Liver (tissue), 8 donors: ENCODE measurements at regions not wholly inside any gene's neighbourhood (a gene's known extent, or its start where the extent isn't known, plus 50 kb on each side); places are given as distances from the start of the nearest gene placed in this dataset.

Source experiments
- DNase-seq: peaks from one replicate; pipeline ENCODE4 v3.0.0-alpha.2; 2017; ENCODE audit warnings: low spot score
- H3K27ac ChIP-seq, 2 donors: one replicate each; pipeline ENCODE4 v1.7.0; 2013; ENCODE audit warnings: inconsistent platforms in 2 of 2, low read length in 2 of 2, control low read depth in 1 of 2, low read depth in 1 of 2, mild to moderate bottlenecking in 1 of 2
- H3K27me3 ChIP-seq, 4 donors: one replicate each; pipeline versions ENCODE4 v1.6.1 to v1.7.0; 2013; ENCODE audit warnings: low read length in 3 of 4, inconsistent platforms in 1 of 4, mild to moderate bottlenecking in 1 of 4, moderate library complexity in 1 of 4; ENCODE audit not compliant: control insufficient read depth in 4 of 4, insufficient read depth in 4 of 4
- H3K36me3 ChIP-seq, 4 donors: one replicate each; pipeline versions ENCODE4 v1.6.1 to v1.7.0; 2013; ENCODE audit warnings: low read length in 3 of 4, mild to moderate bottlenecking in 3 of 4, low read depth in 1 of 4, moderate library complexity in 1 of 4; ENCODE audit not compliant: control insufficient read depth in 4 of 4, insufficient read depth in 3 of 4
- H3K4me1 ChIP-seq, 4 donors: one replicate each; pipeline versions ENCODE4 v1.6.1 to v1.7.0; 2013; ENCODE audit warnings: low read length in 3 of 4, mild to moderate bottlenecking in 3 of 4, moderate library complexity in 1 of 4; ENCODE audit not compliant: control insufficient read depth in 4 of 4, insufficient read depth in 4 of 4
- H3K4me3 ChIP-seq, 3 donors: one replicate each; pipeline versions ENCODE4 v1.6.1 to v1.7.0; 2013; ENCODE audit warnings: low read length in 3 of 3, control low read depth in 1 of 3, low read depth in 1 of 3, mild to moderate bottlenecking in 1 of 3
- H3K9ac ChIP-seq, 2 donors: one replicate each; pipeline ENCODE4 v1.7.0; 2013; ENCODE audit warnings: low read length in 2 of 2, mild to moderate bottlenecking in 2 of 2, moderate library complexity in 2 of 2, control low read depth in 1 of 2, low read depth in 1 of 2
- H3K9me3 ChIP-seq, 4 donors: one replicate each; pipeline versions ENCODE4 v1.6.1 to v1.7.0; 2013; ENCODE audit warnings: low read length in 3 of 4; ENCODE audit not compliant: control insufficient read depth in 4 of 4
- ATF3 ChIP-seq: IDR thresholded peaks from 2 replicates; pipeline ENCODE4 v1.6.1; 2016; ENCODE audit warnings: antibody characterized with exemption
- CTCF ChIP-seq: fragments of 150-350 bp; IDR thresholded peaks from 2 replicates; pipeline ENCODE4 v1.5.1; 2017; ENCODE audit warnings: improper control_type of control experiment, low read depth, low read length; ENCODE audit not compliant: missing input control
- EGR1 ChIP-seq, 2 donors: IDR thresholded peaks; 2 replicates each; pipeline ENCODE4 v1.6.1; 2016 to 2018; ENCODE audit warnings: antibody characterized with exemption in 2 of 2, low read depth in 2 of 2
- FOXA1 ChIP-seq: IDR thresholded peaks from 2 replicates; pipeline ENCODE4 v1.6.1; 2016; ENCODE audit warnings: antibody characterized with exemption
- FOXA2 ChIP-seq: IDR thresholded peaks from 2 replicates; pipeline ENCODE4 v1.6.1; 2016; ENCODE audit warnings: antibody characterized with exemption
- GABPA ChIP-seq, 2 donors: IDR thresholded peaks in 1 of 2; conservative IDR thresholded peaks in 1 of 2; 2 replicates each; pipeline ENCODE4 v1.6.1; 2016; ENCODE audit warnings: antibody characterized with exemption in 2 of 2, mild to moderate bottlenecking in 1 of 2, moderate library complexity in 1 of 2
- HNF4A ChIP-seq, 2 donors: conservative IDR thresholded peaks; 2 replicates each; pipeline ENCODE4 v1.6.1; 2016; ENCODE audit warnings: antibody characterized with exemption in 2 of 2, mild to moderate bottlenecking in 2 of 2
- HNF4G ChIP-seq: IDR thresholded peaks from 2 replicates; pipeline ENCODE4 v1.6.1; 2016; ENCODE audit warnings: antibody characterized with exemption
- MAX ChIP-seq: IDR thresholded peaks from 2 replicates; pipeline ENCODE4 v1.6.1; 2016; ENCODE audit warnings: antibody characterized with exemption
- NR2F2 ChIP-seq: IDR thresholded peaks from 2 replicates; pipeline ENCODE4 v1.6.1; 2016; ENCODE audit warnings: antibody characterized with exemption
- RAD21 ChIP-seq, 2 donors: IDR thresholded peaks; 2 replicates each; pipeline ENCODE4 v1.6.1; 2016; ENCODE audit warnings: antibody characterized with exemption in 2 of 2, mild to moderate bottlenecking in 2 of 2
- REST ChIP-seq: IDR thresholded peaks from 2 replicates; pipeline ENCODE4 v1.6.1; 2016; ENCODE audit warnings: antibody characterized with exemption, mild to moderate bottlenecking
- RXRA ChIP-seq, 2 donors: IDR thresholded peaks; 2 replicates each; pipeline ENCODE4 v1.6.1; 2017 to 2018; ENCODE audit warnings: antibody characterized with exemption in 2 of 2, mild to moderate bottlenecking in 1 of 2
- SP1 ChIP-seq: IDR thresholded peaks from 2 replicates; pipeline ENCODE4 v1.6.1; 2018; ENCODE audit warnings: antibody characterized with exemption, mild to moderate bottlenecking
- TAF1 ChIP-seq: conservative IDR thresholded peaks from 2 replicates; pipeline ENCODE4 v1.6.1; 2016; ENCODE audit warnings: antibody characterized with exemption, mild to moderate bottlenecking
- YY1 ChIP-seq: IDR thresholded peaks from 2 replicates; pipeline ENCODE4 v1.6.1; 2016; ENCODE audit warnings: antibody characterized with exemption, mild to moderate bottlenecking
- ZBTB33 ChIP-seq: IDR thresholded peaks from 2 replicates; pipeline ENCODE4 v1.6.1; 2016; ENCODE audit warnings: antibody characterized with exemption
- WGBS: extraction: QIAGEN DNeasy Blood & Tissue Kit; methylation state at CpG from one replicate; pipeline ENCODE4 v1.1.7; 2013; 5-methylcytosine and 5-hydroxymethylcytosine counted together
- donor health status: healthy.
- donor health status: healthy.
- donor health status: healthy.
- donor health status: healthy.
- donor health status: healthy.

GRCh38 chr6:66226109-66226508, 519.1 kb upstream of the EYS start:
- no peaks in the 10 kb centered on the region for H3K9me3 ChIP-seq
- no peaks in the 10 kb centered on the region for H3K36me3 ChIP-seq
- H3K4me1 ChIP-seq: no peaks in the 10 kb centered on the region
- H3K4me3 ChIP-seq: no peak overlapping the region
- no peak overlapping the region for H3K27ac ChIP-seq
- no peak overlapping the region for H3K9ac ChIP-seq
- TF ChIP-seq TAF1: no peak
- TF ChIP-seq NR2F2: no peak
- no peak for TF ChIP-seq CTCF
- no peak for TF ChIP-seq FOXA1
- no peak for TF ChIP-seq SP1
- TF ChIP-seq RXRA (IDR thresholded peaks at IDR 0.05): no peak
- no peak for TF ChIP-seq HNF4A (conservative IDR thresholded peaks at IDR 0.05)
- no peak for TF ChIP-seq YY1
- no peak for TF ChIP-seq FOXA2
- TF ChIP-seq GABPA (IDR thresholded peaks at IDR 0.05 in 1 of 2, conservative IDR thresholded peaks at IDR 0.05 in 1 of 2): no peak
- no peak for TF ChIP-seq HNF4G
- TF ChIP-seq ZBTB33: no peak
- TF ChIP-seq ATF3: no peak
- no peak for TF ChIP-seq REST
- TF ChIP-seq EGR1 (IDR thresholded peaks at IDR 0.05; ENCODE audit: low read depth in 2 of 2): no peak
- no peak for TF ChIP-seq RAD21 (IDR thresholded peaks at IDR 0.05)
- DNase-seq: no peak
- WGBS: 61% methylated on average over 2 of the region's 2 CpGs
- no peaks in the 10 kb centered on the region for H3K27me3 ChIP-seq

GRCh38 chr6:66210964-66211363, 503.9 kb upstream of the EYS start:
- Histone ChIP-seq H3K4me1 (no peaks in the 10 kb centered on the region), H3K27me3 (no peaks in the 10 kb centered on the region), H3K27ac (no peak overlapping the region), H3K36me3 (no peaks in the 10 kb centered on the region), H3K9me3 (peaks cover 0 to 3% (median 0%) of the 10 kb centered on the region in 4 donors), H3K9ac (no peak overlapping the region), H3K4me3 (no peak overlapping the region)
- TF ChIP-seq HNF4G (no peak), MAX (no peak), ATF3 (no peak), REST (no peak), CTCF (no peak), HNF4A (conservative IDR thresholded peaks at IDR 0.05) (no peak), TAF1 (no peak), RAD21 (IDR thresholded peaks at IDR 0.05) (no peak)
- no peak for DNase-seq
- 44% methylated on average over 3 of the region's 3 CpGs for WGBS
